ENCODE measurements at regions not wholly inside any gene's neighbourhood (a gene's known extent, or its start where the extent isn't known, plus 50 kb on each side); places are given as distances from the start of the nearest gene placed in this dataset.
A peak's percentile ranks its signal among the peaks of the same experiment; 100 is the strongest.

DNA sequence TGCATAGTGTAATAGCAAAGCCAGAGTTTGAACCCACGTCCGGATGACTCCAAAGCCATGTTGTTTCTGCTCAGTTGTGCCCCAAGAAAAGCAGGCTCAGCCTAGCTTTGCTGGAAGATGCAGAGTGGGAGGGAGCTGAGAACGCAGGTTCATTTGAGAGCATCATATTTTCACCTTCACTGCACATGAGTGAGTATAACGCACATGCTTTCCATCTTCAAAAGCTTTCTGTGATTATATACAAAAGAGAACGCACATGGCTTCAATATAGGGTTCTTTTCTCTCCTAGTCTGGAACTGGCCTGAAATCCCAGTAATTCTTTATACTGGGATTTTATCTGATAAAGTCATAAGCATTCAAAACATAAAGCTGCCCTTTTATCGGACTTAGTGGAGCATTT lies 385.5 kb upstream of the CADM1 start:
- Mint-ChIP-seq H3K4me1 (no peaks in the 10 kb centered on the region), H3K36me3 (ENCODE audit: insufficient read depth) (no peaks in the 10 kb centered on the region), H3K27ac (ENCODE audit: low read depth) (no peak overlapping the region), H3K4me3 (no peak overlapping the region), H3K9me3 (no peaks in the 10 kb centered on the region), H3K27me3 (peaks cover 10% of the 10 kb centered on the region)
- DNase-seq (ENCODE audit: low spot score in 2 of 2) (no peak), ATAC-seq (replicated peaks; ENCODE audit: extremely low read depth, poor library complexity, severe bottlenecking) (no peak)

DNA sequence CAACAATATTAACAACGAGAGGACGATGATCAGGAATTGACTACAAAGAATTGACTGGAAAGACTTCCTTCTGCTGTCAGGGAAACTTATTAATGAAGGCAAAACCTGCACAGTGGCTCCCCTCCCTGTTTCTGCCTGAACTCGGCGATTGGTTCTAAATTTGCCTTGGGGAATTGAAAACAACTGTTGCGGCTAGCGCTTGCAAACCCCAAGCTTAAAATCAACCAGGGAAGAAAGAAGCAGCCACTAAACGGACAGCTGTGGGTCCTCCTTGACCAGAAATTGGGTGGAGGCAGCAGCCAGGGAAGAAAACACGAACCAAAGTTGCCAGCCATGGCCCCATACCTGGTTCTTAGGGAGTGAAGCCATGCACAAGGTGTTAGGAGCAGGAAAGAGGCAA lies 383.5 kb upstream of the CADM1 start:
- ATAC-seq (replicated peaks; ENCODE audit: extremely low read depth, poor library complexity, severe bottlenecking) (no peak), DNase-seq (ENCODE audit: low spot score in 2 of 2) (no peak)
- Mint-ChIP-seq H3K9me3 (no peaks in the 10 kb centered on the region), H3K27ac (ENCODE audit: low read depth) (no peak overlapping the region), H3K27me3 (peaks cover 11% of the 10 kb centered on the region), H3K36me3 (ENCODE audit: insufficient read depth) (no peaks in the 10 kb centered on the region), H3K4me1 (no peaks in the 10 kb centered on the region), H3K4me3 (no peak overlapping the region)

DNA sequence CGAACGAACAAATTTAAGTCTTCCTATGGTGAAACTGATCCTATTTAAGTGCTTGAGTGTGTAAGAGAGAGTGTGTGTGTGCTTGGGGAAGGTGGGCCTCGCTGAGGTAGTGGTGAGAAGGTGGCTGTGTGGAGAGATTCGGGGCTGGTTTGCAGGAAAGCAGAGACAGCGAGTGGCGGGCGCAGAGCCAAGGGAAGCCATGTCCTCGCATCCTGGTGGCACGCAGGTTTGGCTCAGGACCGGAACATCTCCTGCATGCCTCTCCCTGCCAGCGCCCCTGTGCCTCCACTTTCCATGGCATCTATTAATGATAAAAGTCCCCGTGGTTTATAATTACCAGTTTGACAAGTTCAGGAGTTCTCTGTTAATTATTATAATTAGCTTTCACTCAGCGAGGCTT lies 383.1 kb upstream of the CADM1 start:
- no peaks in the 10 kb centered on the region for H3K36me3 Mint-ChIP-seq (ENCODE audit: insufficient read depth)
- H3K9me3 Mint-ChIP-seq = no peaks in the 10 kb centered on the region
- DNase-seq (ENCODE audit: low spot score in 2 of 2) = no peak
- H3K27ac Mint-ChIP-seq (ENCODE audit: low read depth) = no peak overlapping the region
- H3K27me3 Mint-ChIP-seq = peaks cover 11% of the 10 kb centered on the region
- no peaks in the 10 kb centered on the region for H3K4me1 Mint-ChIP-seq
- no peak overlapping the region for H3K4me3 Mint-ChIP-seq
- ATAC-seq (replicated peaks; ENCODE audit: extremely low read depth, poor library complexity, severe bottlenecking) = no peak

- Mint-ChIP-seq H3K4me1 (no peaks in the 10 kb centered on the region), H3K36me3 (ENCODE audit: insufficient read depth) (no peaks in the 10 kb centered on the region), H3K4me3 (no peak overlapping the region), H3K27me3 (peaks cover 11% of the 10 kb centered on the region), H3K27ac (ENCODE audit: low read depth) (no peak overlapping the region), H3K9me3 (peaks cover 5% of the 10 kb centered on the region)
- DNase-seq (ENCODE audit: low spot score in 2 of 2) (no peak), ATAC-seq (replicated peaks; ENCODE audit: extremely low read depth, poor library complexity, severe bottlenecking) (no peak)
Measured at GRCh38 chr11:115886422-115886733, 382.2 kb upstream of the CADM1 start.

DNA sequence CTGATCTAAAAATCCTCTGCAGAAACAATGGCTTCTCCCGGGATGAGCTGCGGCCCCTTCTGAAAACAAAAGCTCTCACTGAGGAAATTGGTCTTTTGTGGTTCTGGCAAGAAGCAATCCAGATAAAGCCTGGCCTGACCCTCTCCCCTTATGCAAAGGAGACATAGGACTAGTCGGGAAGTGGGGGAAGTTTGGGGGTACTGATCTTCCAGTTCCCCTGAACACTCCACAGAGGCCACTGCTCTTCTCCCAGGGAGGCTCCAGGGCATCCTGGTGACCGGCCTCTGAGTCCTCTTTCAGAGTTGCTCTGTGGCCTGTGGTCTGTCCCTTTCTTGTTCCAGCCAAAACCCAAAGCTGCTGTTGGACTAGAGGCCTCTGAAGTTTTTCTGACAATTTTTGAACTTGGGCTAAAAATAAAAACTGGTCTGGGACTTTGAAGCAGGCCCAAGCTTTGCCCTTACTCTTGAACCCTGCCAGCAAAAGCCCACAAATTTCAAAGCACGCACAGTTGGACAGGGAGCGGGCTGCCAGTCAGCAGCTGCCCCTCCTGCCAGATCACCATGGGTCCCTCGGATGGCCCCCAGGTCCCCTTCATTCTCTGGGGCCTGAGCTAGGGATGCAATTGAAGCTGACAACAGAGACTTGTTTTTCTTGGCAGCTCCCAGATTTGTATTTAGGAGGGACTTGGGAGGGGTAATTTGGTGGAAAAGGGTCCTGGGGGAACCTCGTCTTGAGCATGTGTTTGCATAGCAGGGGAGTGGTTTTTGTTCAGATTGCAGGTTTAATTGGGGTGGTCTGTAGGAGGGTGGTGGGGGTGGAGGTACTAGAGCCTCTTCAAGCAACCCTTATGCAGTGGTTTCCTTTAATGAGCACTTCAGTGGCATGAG lies 381.6 kb upstream of the CADM1 start:
- Mint-ChIP-seq H3K9me3 (peaks cover 5% of the 10 kb centered on the region), H3K27me3 (peaks cover 11% of the 10 kb centered on the region), H3K4me3 (no peak overlapping the region), H3K27ac (ENCODE audit: low read depth) (no peak overlapping the region), H3K4me1 (no peaks in the 10 kb centered on the region), H3K36me3 (ENCODE audit: insufficient read depth) (no peaks in the 10 kb centered on the region)
- ATAC-seq (replicated peaks; ENCODE audit: extremely low read depth, poor library complexity, severe bottlenecking) (no peak), DNase-seq (ENCODE audit: low spot score in 2 of 2) (no peak)

GRCh38 chr11:115884800-115885534 lies 380.8 kb upstream of the CADM1 start:
- H3K4me3 Mint-ChIP-seq = no peak overlapping the region

GRCh38 chr11:115874843-115875242 lies 370.6 kb upstream of the CADM1 start:
- H3K36me3 Mint-ChIP-seq (ENCODE audit: insufficient read depth) = no peaks in the 10 kb centered on the region
- no peaks in the 10 kb centered on the region for H3K4me1 Mint-ChIP-seq
- ATAC-seq (replicated peaks; ENCODE audit: extremely low read depth, poor library complexity, severe bottlenecking) (no peak), DNase-seq (ENCODE audit: low spot score in 2 of 2) (no peak)
- H3K27ac Mint-ChIP-seq (ENCODE audit: low read depth) = no peak overlapping the region
- H3K4me3 Mint-ChIP-seq = no peak overlapping the region
- peaks cover 6% of the 10 kb centered on the region for H3K9me3 Mint-ChIP-seq
- H3K27me3 Mint-ChIP-seq = peaks cover 13% of the 10 kb centered on the region

More at GRCh38 chr11:115884800-115885534, 380.8 kb upstream of the CADM1 start:
- DNase-seq (ENCODE audit: low spot score in 2 of 2) (no peak), ATAC-seq (replicated peaks; ENCODE audit: extremely low read depth, poor library complexity, severe bottlenecking) (no peak)
- H3K9me3 Mint-ChIP-seq = peaks cover 5% of the 10 kb centered on the region
- H3K36me3 Mint-ChIP-seq (ENCODE audit: insufficient read depth) = no peaks in the 10 kb centered on the region
- H3K27ac Mint-ChIP-seq (ENCODE audit: low read depth) = no peak overlapping the region
- peaks cover 11% of the 10 kb centered on the region for H3K27me3 Mint-ChIP-seq
- H3K4me1 Mint-ChIP-seq = no peaks in the 10 kb centered on the region

- H3K36me3 Mint-ChIP-seq (ENCODE audit: insufficient read depth) = no peaks in the 10 kb centered on the region
- DNase-seq (ENCODE audit: low spot score in 2 of 2) (no peak), ATAC-seq (replicated peaks; ENCODE audit: extremely low read depth, poor library complexity, severe bottlenecking) (no peak)
- H3K4me1 Mint-ChIP-seq = no peaks in the 10 kb centered on the region
- no peaks in the 10 kb centered on the region for H3K9me3 Mint-ChIP-seq
- H3K27me3 Mint-ChIP-seq = peaks cover 13% of the 10 kb centered on the region
- H3K27ac Mint-ChIP-seq (ENCODE audit: low read depth) = no peak overlapping the region
- H3K4me3 Mint-ChIP-seq = no peak overlapping the region
Measured at GRCh38 chr11:115873813-115874212, 369.6 kb upstream of the CADM1 start.

- H3K27me3 Mint-ChIP-seq = peaks cover 13% of the 10 kb centered on the region
- no peak overlapping the region for H3K4me3 Mint-ChIP-seq
- ATAC-seq (replicated peaks; ENCODE audit: extremely low read depth, poor library complexity, severe bottlenecking) (no peak), DNase-seq (ENCODE audit: low spot score in 2 of 2) (no peak)
- no peak overlapping the region for H3K27ac Mint-ChIP-seq (ENCODE audit: low read depth)
- no peaks in the 10 kb centered on the region for H3K4me1 Mint-ChIP-seq
- H3K9me3 Mint-ChIP-seq = no peaks in the 10 kb centered on the region
- no peaks in the 10 kb centered on the region for H3K36me3 Mint-ChIP-seq (ENCODE audit: insufficient read depth)
Measured at GRCh38 chr11:115872416-115872815, 368.2 kb upstream of the CADM1 start.

GRCh38 chr11:115871161-115871760 lies 367.0 kb upstream of the CADM1 start:
- Mint-ChIP-seq H3K4me1 (no peaks in the 10 kb centered on the region), H3K27me3 (peaks cover 13% of the 10 kb centered on the region), H3K36me3 (ENCODE audit: insufficient read depth) (no peaks in the 10 kb centered on the region), H3K4me3 (no peak overlapping the region), H3K27ac (ENCODE audit: low read depth) (no peak overlapping the region), H3K9me3 (no peaks in the 10 kb centered on the region)
- DNase-seq (ENCODE audit: low spot score in 2 of 2) (no peak), ATAC-seq (replicated peaks; ENCODE audit: extremely low read depth, poor library complexity, severe bottlenecking) (no peak)

GRCh38 chr11:115869780-115870431 lies 365.7 kb upstream of the CADM1 start:
- Mint-ChIP-seq H3K27me3 (peaks cover 13% of the 10 kb centered on the region), H3K36me3 (ENCODE audit: insufficient read depth) (no peaks in the 10 kb centered on the region), H3K4me1 (no peaks in the 10 kb centered on the region), H3K4me3 (no peak overlapping the region), H3K9me3 (no peaks in the 10 kb centered on the region), H3K27ac (ENCODE audit: low read depth) (no peak overlapping the region)
- peak; percentile 32 for ATAC-seq (replicated peaks; ENCODE audit: extremely low read depth, poor library complexity, severe bottlenecking)
- no peak for DNase-seq (ENCODE audit: low spot score in 2 of 2)

DNA sequence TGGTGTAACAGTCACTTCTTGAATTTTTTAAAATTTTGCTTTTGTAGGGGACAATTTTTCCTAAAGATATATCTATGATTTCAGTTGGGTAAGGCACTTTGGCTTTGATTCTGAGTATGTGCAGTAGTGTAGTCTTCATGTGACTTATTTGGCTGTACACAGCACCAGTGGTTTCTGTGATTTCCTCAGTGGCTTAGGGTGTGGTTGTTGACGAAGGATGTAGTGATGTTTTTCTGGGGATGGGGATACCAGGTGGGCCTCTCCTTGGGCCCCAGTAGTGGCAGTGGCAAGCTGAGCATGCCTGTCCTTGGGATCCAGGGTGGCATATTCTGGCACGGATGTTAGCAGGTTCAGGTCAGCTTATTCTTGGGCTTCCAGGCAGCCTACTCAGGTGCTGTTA lies 364.9 kb upstream of the CADM1 start:
- DNase-seq (ENCODE audit: low spot score in 2 of 2) (no peak), ATAC-seq (replicated peaks; ENCODE audit: extremely low read depth, poor library complexity, severe bottlenecking) (no peak)
- H3K36me3 Mint-ChIP-seq (ENCODE audit: insufficient read depth) = no peaks in the 10 kb centered on the region
- no peaks in the 10 kb centered on the region for H3K9me3 Mint-ChIP-seq
- no peak overlapping the region for H3K27ac Mint-ChIP-seq (ENCODE audit: low read depth)
- H3K4me1 Mint-ChIP-seq = no peaks in the 10 kb centered on the region
- H3K4me3 Mint-ChIP-seq = no peak overlapping the region
- peaks cover 13% of the 10 kb centered on the region for H3K27me3 Mint-ChIP-seq

Data from central memory CD8-positive, alpha-beta T cell (primary cell).